HG02678 (cell line): ENCODE measurements at regions not wholly inside any gene's neighbourhood (a gene's known extent, or its start where the extent isn't known, plus 50 kb on each side); places are given as distances from the start of the nearest gene placed in this dataset.

Source experiments
- ATAC-seq: cut with Tn5 transposase; IDR thresholded peaks from one replicate; pipeline ENCODE4 v1.9.1; 2021; ENCODE audit warnings: mild to moderate bottlenecking, moderate library complexity; ENCODE audit not compliant: unreplicated experiment

DNA sequence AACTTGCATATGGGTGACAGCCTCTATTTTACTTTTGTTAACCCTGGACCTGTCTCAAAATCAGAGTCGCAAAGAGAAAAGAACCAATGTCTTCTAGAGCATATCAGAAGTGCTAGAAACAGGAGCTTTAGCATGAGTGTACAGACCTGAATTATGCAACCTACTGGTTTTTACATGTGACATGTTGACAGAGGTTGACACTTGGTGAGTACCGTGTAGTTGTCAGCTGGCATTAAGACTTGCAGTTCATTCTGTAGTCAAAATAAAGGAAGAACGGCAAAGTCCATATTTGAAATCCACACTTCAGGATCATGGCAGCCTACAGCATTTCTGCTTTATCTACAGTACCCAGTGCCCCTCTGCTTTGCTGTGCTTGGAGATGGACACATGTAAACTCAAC, 291.9 kb upstream of the TENM3 start:
- ATAC-seq = no peak

- ATAC-seq = no peak
Observed at GRCh38 chr4:181952478-181952877, 290.7 kb upstream of the TENM3 start.

DNA sequence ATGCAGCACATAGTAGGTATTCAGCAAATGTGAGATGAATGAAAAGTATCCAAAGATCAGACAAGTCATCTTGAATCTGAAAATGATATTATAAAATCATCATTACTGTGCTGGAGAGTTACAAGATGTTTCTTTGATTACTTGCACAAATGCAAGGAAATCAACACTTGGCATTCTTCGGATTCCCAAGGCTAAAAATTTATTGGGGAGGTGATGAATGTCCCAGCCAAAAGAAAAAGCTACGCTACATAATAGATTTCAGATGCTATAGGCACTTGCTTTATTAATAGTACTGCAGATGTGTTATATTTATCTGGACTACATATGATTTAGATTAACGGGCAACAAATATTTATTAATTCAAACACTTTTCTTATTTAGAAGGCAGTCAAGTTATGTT, 286.7 kb upstream of the TENM3 start:
- no peak for ATAC-seq

- ATAC-seq = no peak
Observed at GRCh38 chr4:181957088-181957487, 286.1 kb upstream of the TENM3 start.

- no peak for ATAC-seq
Observed at GRCh38 chr4:181958446-181958845, 284.8 kb upstream of the TENM3 start.

GRCh38 chr4:181959121-181959520, 284.1 kb upstream of the TENM3 start:
- ATAC-seq = no peak

- no peak for ATAC-seq
Observed at GRCh38 chr4:181960384-181960783, 282.8 kb upstream of the TENM3 start.

DNA sequence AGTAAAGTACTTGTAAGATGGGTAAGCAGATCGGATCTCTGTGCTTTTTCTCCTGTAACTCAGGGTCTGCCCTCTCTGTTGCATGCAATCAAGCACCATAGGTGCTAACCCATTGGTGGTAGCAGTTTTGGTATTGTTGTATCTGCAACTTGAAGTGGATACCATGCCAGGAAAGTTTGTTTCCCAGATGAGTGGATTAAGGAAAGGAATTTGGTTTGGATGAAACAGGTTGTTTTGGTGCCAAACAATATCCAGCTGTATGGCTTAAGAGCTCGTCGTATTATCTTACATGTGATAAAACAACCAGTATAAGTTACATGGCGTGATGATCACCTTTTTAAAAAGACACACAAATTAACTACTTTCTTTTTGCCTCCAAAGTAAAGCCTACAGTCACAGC, 280.9 kb upstream of the TENM3 start:
- ATAC-seq = no peak

- ATAC-seq = no peak
Observed at GRCh38 chr4:181964731-181965130, 278.5 kb upstream of the TENM3 start.

DNA sequence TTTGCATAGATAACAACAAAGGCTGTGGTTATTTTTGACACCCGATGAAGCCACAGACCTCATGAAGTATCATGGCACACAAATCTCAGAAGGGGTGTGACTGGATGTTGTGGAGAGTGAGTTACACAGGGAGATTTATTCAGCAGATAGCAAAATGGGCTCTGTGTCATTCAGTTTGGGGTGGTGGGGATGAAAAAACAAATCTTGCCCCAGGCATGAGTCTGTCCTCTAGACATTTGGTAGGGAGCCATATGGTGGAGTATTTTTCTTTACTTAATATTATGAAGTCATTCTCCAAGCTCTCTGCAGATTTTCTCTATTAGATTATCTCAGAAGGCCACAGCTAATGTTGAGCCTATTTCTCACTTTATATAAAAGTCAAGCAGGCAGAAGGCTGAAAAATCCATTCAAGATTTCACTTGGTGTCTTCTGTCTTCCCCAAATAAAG, 277.1 kb upstream of the TENM3 start:
- ATAC-seq = no peak

GRCh38 chr4:181967401-181967800, 275.8 kb upstream of the TENM3 start:
- no peak for ATAC-seq

DNA sequence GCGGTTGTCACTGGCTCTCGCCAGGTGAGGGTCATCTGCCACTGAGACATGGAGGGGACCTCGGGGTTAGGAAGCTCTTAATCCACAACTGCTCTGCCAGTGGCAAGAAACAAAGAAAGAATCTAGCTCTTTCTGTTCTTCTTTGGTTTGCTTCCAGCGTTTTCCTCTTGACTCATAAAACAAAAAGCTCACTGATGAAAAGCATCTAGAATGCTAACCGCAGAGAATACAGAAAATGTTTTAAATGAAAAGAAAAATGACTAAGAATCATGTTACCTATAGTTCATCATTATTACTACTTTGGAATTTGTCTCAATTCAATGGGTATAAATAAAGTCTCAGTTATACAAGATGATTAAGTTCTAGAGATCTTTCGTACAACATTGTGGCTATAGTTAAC, 274.8 kb upstream of the TENM3 start:
- no peak for ATAC-seq

DNA sequence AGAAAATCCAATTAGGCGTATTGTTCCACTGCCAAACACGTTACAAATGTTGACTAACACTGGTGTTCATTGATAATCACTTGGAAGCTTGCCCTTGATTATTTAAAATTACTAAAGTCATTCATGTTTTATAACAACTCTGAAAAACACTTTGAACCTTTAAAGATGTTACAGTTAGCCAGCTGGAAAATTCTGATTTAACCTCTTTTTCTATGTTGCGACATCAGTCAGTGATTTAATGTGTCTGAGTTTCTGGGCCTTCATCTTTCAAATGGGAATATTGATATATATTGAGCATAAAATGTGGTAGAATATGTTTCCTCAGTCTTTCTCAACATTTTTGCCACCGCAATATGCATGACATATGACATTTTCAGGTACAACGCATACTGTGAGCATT, 274.1 kb upstream of the TENM3 start:
- ATAC-seq = no peak

DNA sequence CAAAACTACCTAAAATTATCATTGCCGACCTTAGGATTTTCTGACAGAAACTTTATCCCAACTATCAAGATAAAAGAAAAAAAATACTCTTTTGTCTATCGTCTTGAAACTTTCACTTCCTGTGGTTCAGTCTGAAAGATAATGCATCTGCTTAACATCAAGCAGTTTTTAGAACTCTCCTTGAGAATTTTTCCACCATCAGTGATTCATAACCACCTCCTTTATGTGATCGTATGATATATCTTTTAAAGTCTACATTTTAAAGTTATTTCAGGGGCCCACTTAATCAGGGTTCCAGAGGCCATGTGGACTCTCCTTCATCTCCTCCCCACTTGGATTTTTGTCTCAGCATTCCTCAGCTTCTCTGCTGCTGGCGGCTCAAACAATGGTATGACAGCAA, 272.8 kb upstream of the TENM3 start:
- ATAC-seq = no peak

DNA sequence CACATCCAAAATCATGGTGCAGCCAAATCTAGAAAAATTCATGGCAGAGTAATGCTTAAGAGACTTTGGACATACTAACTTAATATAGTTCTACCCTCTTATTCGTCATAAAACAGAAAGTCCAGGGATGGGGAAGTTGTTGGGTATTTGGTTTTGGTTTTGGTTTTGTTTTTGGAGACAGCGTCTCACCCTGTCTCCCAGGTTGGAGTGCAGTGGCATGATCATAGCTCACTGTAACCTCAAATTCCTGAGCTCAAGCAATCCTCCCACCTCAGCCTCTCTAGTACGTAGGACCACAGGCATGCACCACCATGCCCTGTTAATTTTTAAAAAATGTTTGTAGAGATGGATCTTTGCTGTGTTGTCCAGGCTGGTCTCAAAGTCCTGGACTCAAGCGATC, 271.8 kb upstream of the TENM3 start:
- ATAC-seq = peak; percentile 82

- ATAC-seq = no peak
Observed at GRCh38 chr4:181971973-181972372, 271.2 kb upstream of the TENM3 start.

DNA sequence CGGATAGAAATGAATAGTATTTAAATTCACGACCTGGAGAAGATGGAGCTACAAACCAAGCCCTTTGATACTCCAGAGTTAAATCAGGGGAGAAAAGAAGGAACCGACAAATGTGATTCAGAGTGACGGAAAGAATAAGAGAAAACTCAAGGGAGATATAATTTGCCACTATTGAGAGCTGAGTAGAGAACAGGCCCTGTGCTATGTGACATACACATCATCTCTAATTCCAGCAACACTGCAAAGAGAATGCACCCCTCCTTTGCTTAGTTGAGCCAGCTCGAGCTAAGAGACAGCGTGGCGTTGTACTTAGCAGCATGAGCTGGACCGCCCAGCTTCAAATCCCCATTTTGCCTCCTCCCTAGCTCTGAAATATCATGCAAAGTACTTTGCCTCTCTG, 266.4 kb upstream of the TENM3 start:
- ATAC-seq = no peak

GRCh38 chr4:181982437-181982836, 260.8 kb upstream of the TENM3 start:
- no peak for ATAC-seq

DNA sequence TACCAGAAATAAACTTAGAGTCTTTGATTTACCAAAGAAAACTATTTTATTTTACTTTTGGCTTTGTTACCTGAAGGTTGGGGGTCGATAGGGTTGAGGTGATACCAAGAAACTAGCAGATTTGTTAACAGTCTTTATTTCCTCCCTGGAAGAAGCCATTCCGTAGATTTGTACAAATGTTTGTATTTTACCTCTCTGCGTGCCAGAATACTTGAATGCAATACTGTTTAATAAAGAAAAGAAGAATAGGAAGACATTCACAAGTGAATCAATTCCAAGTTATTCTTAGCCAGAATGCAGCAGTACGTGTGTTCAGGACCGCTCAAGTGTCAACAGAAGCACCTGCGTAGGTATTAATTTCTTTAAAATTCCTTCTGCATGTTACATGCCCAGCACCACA, 260.3 kb upstream of the TENM3 start:
- no peak for ATAC-seq

- ATAC-seq = no peak
Observed at GRCh38 chr4:181987392-181987791, 255.8 kb upstream of the TENM3 start.

- no peak for ATAC-seq
Observed at GRCh38 chr4:181989071-181989470, 254.1 kb upstream of the TENM3 start.

- no peak for ATAC-seq
Observed at GRCh38 chr4:181991369-181992108, 251.7 kb upstream of the TENM3 start.
